ENCODE measurements at regions not wholly inside any gene's neighbourhood (a gene's known extent, or its start where the extent isn't known, plus 50 kb on each side); places are given as distances from the start of the nearest gene placed in this dataset.

GRCh38 chr17:36701429-36702099 lies 100.2 kb downstream of the MRM1 start:
- Mint-ChIP-seq H3K27ac (no peak overlapping the region), H3K9me3 (no peaks in the 10 kb centered on the region), H3K4me1 (peaks cover 15% of the 10 kb centered on the region), H3K4me3 (no peak overlapping the region), H3K36me3 (ENCODE audit: low read depth) (no peaks in the 10 kb centered on the region), H3K27me3 (ENCODE audit: insufficient read depth, low read depth, poor library complexity) (peaks cover 37% of the 10 kb centered on the region)
- DNase-seq (ENCODE audit: low spot score) (no peak), ATAC-seq (no peak)
- TF ChIP-seq ZNF114 (CRISPR knock-in tag; IDR thresholded peaks at IDR 0.05) (no peak), ZNF331 (CRISPR knock-in tag; IDR thresholded peaks at IDR 0.05; ENCODE audit: low read depth) (no peak), ZNF462 (CRISPR knock-in tag; IDR thresholded peaks at IDR 0.05) (no peak)
- no peak overlapping the region for H3K4me2 ChIP-seq
- no peak overlapping the region for H2AFZ ChIP-seq
- no peak overlapping the region for H3K4me3 ChIP-seq
- H3K9me2 ChIP-seq (ENCODE audit: insufficient read depth) = no peaks in the 10 kb centered on the region
- no peak overlapping the region for H3K27ac ChIP-seq (ENCODE audit: low read depth)
- no peaks in the 10 kb centered on the region for H3K79me2 ChIP-seq (replicated peaks; ENCODE audit: insufficient read depth)
- peaks cover 35% of the 10 kb centered on the region for H3K27me3 ChIP-seq (ENCODE audit: insufficient read depth)
- H3K4me1 ChIP-seq (ENCODE audit: insufficient read depth) = peaks cover 10% of the 10 kb centered on the region; the same call in 1 of the 2 replicates
- H3F3A ChIP-seq (replicated peaks; ENCODE audit: low read depth) = no peaks in the 10 kb centered on the region
- H4K20me1 ChIP-seq (replicated peaks; ENCODE audit: insufficient read depth) = peaks cover 2% of the 10 kb centered on the region; the same call in 1 of the 2 replicates
- no peaks in the 10 kb centered on the region for H3K36me3 ChIP-seq (ENCODE audit: insufficient read depth)

GRCh38 chr17:36702636-36703035 lies 101.3 kb downstream of the MRM1 start:
- Histone ChIP-seq H3K27ac (ENCODE audit: low read depth) (no peak overlapping the region), H3F3A (replicated peaks; ENCODE audit: low read depth) (no peaks in the 10 kb centered on the region), H3K27me3 (ENCODE audit: insufficient read depth) (peaks cover 35% of the 10 kb centered on the region), H4K20me1 (replicated peaks; ENCODE audit: insufficient read depth) (no peaks in the 10 kb centered on the region; the same call in 1 of the 2 replicates), H3K36me3 (ENCODE audit: insufficient read depth) (no peaks in the 10 kb centered on the region), H3K79me2 (replicated peaks; ENCODE audit: insufficient read depth) (no peaks in the 10 kb centered on the region), H3K9me2 (ENCODE audit: insufficient read depth) (no peaks in the 10 kb centered on the region), H3K4me3 (no peak overlapping the region), H2AFZ (no peak overlapping the region), H3K4me2 (no peak overlapping the region), H3K4me1 (ENCODE audit: insufficient read depth) (peaks cover 5% of the 10 kb centered on the region; the same call in 1 of the 2 replicates)
- DNase-seq (ENCODE audit: low spot score) = no peak
- Mint-ChIP-seq H3K4me1 (peaks cover 10% of the 10 kb centered on the region), H3K27ac (no peak overlapping the region), H3K36me3 (ENCODE audit: low read depth) (no peaks in the 10 kb centered on the region), H3K4me3 (no peak overlapping the region), H3K9me3 (no peaks in the 10 kb centered on the region), H3K27me3 (ENCODE audit: insufficient read depth, low read depth, poor library complexity) (peaks cover 37% of the 10 kb centered on the region)
- no peak for ATAC-seq
- TF ChIP-seq POLR2AphosphoS5 (IDR thresholded peaks at IDR 0.05; ENCODE audit: low read depth) = no peak
- no peak for TF ChIP-seq CREB1 (CRISPR knock-in tag; IDR thresholded peaks at IDR 0.05; ENCODE audit: low read depth)
- TF ChIP-seq ZNF331 (CRISPR knock-in tag; IDR thresholded peaks at IDR 0.05; ENCODE audit: low read depth) = no peak
- no peak for TF ChIP-seq EZH2 (IDR thresholded peaks at IDR 0.05; ENCODE audit: low read depth, unreplicated experiment)
- no peak for TF ChIP-seq STAT1 (IDR thresholded peaks at IDR 0.05; ENCODE audit: unreplicated experiment)
- no peak for TF ChIP-seq ZNF114 (CRISPR knock-in tag; IDR thresholded peaks at IDR 0.05)
- no peak for TF ChIP-seq NANOG (IDR thresholded peaks at IDR 0.05; ENCODE audit: borderline replicate concordance)

All from GM23338 (cell line).